ENCODE measurements at regions not wholly inside any gene's neighbourhood (a gene's known extent, or its start where the extent isn't known, plus 50 kb on each side); places are given as distances from the start of the nearest gene placed in this dataset.
"Not testable (repeated sequence)": the region's sequence is repeated elsewhere in the genome, so short reads cannot be mapped to it uniquely, and the experiment has no call there.

- DNase-seq = no peak
Observed at GRCh38 chr3:4077950-4078349, 225.2 kb upstream of the SETMAR start.

- DNase-seq = no peak
Observed at GRCh38 chr3:4078903-4079302, 224.3 kb upstream of the SETMAR start.

- no peak for DNase-seq
Observed at GRCh38 chr3:4079339-4080195, 223.6 kb upstream of the SETMAR start.

- DNase-seq = no peak
Observed at GRCh38 chr3:4083225-4084015, 219.7 kb upstream of the SETMAR start.

- no peak for DNase-seq
Observed at GRCh38 chr3:4084271-4084670, 218.9 kb upstream of the SETMAR start.

- not testable (repeated sequence) for DNase-seq
Observed at GRCh38 chr3:4086662-4087061, 216.5 kb upstream of the SETMAR start.

GRCh38 chr3:4091786-4092185 is 211.4 kb upstream of the SETMAR start:
- DNase-seq = no peak

GRCh38 chr3:4097801-4098200 is 205.4 kb upstream of the SETMAR start:
- DNase-seq = no peak

GRCh38 chr3:4099607-4100006 is 203.6 kb upstream of the SETMAR start:
- DNase-seq = no peak

GRCh38 chr3:4107430-4107829 is 195.7 kb upstream of the SETMAR start:
- DNase-seq = no peak

GRCh38 chr3:4113811-4114522 is 189.2 kb upstream of the SETMAR start:
- no peak for DNase-seq

GRCh38 chr3:4119119-4119518 is 184.1 kb upstream of the SETMAR start:
- DNase-seq = no peak

GRCh38 chr3:4125576-4125975 is 177.6 kb upstream of the SETMAR start:
- no peak for DNase-seq

GRCh38 chr3:4138150-4138785 is 164.9 kb upstream of the SETMAR start:
- no peak for DNase-seq

- DNase-seq = no peak
Observed at GRCh38 chr3:4138786-4139431, 164.3 kb upstream of the SETMAR start.

- no peak for DNase-seq
Observed at GRCh38 chr3:4139462-4140140, 163.6 kb upstream of the SETMAR start.

GRCh38 chr3:4140921-4141320 is 162.2 kb upstream of the SETMAR start:
- DNase-seq = no peak

- DNase-seq = no peak
Observed at GRCh38 chr3:4147556-4148118, 155.5 kb upstream of the SETMAR start.

GRCh38 chr3:4149296-4149695 is 153.9 kb upstream of the SETMAR start:
- no peak for DNase-seq

- no peak for DNase-seq
Observed at GRCh38 chr3:4150816-4151215, 152.4 kb upstream of the SETMAR start.

GRCh38 chr3:4151859-4152258 is 151.3 kb upstream of the SETMAR start:
- DNase-seq = no peak

GRCh38 chr3:4153771-4154170 is 149.4 kb upstream of the SETMAR start:
- no peak for DNase-seq
